ENCODE measurements at regions not wholly inside any gene's neighbourhood (a gene's known extent, or its start where the extent isn't known, plus 50 kb on each side); places are given as distances from the start of the nearest gene placed in this dataset.

DNA sequence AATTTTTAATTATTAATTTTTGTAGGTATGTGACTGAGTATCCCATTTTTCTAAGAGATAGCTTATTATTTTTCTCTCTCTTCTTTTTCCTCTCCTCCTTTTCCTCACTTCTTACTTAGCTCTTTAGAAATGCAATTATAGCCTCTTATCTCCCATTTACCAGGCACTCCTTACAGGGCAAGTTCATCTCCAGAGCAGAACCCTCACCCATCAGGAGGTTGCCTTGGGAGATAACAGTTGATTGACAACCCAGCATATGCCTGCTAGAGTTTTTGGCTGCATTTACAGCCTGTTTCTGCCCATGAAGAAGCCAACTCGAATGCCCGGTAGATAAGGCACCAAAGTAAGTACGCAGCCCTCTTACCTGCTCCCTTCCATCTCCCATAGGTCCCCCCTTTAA, 572.9 kb upstream of the ZFP42 start:
- TF ChIP-seq, protein P1, sequence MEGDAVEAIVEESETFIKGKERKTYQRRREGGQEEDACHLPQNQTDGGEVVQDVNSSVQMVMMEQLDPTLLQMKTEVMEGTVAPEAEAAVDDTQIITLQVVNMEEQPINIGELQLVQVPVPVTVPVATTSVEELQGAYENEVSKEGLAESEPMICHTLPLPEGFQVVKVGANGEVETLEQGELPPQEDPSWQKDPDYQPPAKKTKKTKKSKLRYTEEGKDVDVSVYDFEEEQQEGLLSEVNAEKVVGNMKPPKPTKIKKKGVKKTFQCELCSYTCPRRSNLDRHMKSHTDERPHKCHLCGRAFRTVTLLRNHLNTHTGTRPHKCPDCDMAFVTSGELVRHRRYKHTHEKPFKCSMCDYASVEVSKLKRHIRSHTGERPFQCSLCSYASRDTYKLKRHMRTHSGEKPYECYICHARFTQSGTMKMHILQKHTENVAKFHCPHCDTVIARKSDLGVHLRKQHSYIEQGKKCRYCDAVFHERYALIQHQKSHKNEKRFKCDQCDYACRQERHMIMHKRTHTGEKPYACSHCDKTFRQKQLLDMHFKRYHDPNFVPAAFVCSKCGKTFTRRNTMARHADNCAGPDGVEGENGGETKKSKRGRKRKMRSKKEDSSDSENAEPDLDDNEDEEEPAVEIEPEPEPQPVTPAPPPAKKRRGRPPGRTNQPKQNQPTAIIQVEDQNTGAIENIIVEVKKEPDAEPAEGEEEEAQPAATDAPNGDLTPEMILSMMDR (IDR thresholded peaks at IDR 0.05): no peak
- TF ChIP-seq POLR2A (IDR thresholded peaks at IDR 0.05): no peak
- no peak for TF ChIP-seq POLR2AphosphoS5 (IDR thresholded peaks at IDR 0.05)
